Stimulated activated CD8-positive, alpha-beta memory T cell treated with anti-CD3 and anti-CD28 coated beads, Interleukin-15, amount 100 ng/mL, for 4 hours (primary cell): ENCODE measurements at regions not wholly inside any gene's neighbourhood (a gene's known extent, or its start where the extent isn't known, plus 50 kb on each side); places are given as distances from the start of the nearest gene placed in this dataset.
"Not testable (repeated sequence)": the region's sequence is repeated elsewhere in the genome, so short reads cannot be mapped to it uniquely, and the experiment has no call there.

Experiments used
- DNase-seq, 2 donors: peaks; one replicate each; pipeline ENCODE4 v3.0.0-alpha.2; 2020; ENCODE audit warnings: low read depth in 2 of 2

DNA sequence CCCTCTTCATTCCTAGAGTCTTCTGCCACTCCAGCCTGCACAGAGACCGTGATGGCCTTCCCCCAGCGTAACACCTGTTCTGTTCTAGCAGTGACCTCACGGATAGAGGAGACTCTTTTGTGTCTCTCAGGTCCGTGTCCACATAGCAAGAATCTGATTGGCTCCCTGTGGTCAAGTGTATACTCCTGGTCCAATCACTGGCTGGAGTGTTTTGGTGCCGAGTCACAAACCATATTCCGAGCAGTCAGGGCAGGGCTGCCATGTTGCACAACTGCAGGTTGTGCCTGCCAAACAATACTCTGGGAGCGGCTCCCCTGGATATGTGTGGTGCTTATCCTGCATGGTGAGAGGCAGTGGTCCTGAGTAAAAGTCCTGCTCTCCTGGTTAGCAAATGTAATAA is 402.4 kb downstream of the KCNRG start:
- no peak for DNase-seq

DNA sequence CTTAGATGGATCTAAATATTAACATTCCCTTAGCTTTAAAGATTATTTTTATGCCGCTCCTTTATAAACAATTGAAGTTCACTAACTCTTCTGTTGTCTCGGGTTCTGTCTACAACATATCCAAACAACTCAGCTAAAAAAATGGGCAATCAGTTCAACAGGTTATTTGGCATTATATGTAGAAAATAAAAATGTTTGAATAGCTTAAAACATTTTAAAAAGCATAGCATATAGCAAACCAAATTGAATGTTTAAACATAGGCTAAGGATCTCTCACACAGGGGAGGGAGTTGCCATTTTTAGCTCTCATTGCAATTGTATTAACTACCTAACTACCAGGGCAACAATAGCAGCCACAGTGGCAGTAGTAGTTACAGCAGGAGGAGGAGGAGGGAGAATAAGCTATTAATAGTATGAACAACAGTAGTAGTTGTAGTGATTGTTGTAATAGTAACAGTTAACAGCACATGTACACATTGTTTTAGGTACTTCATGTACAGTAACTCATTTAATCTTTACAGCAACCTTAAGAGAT is 404.2 kb downstream of the KCNRG start:
- no peak for DNase-seq

DNA sequence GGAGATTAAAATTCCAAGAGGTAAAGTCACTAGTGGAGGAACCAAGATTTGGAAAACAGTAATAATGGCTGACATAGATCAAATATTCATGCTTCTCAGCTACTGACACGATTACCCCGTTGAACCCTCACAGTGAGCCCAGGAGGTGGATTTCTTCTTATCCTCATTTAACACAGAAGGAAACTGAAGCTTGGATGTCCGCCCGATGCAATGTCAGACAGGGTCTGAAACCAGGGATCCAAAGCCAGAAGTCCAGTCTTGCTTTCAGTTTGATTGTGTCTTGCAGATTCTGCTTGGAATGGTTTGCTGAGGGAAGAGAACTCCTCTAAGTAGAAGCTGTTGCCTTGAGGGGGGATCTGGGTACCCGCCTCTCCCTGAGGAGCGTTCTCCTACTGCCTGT is 404.7 kb downstream of the KCNRG start:
- no peak for DNase-seq

DNA sequence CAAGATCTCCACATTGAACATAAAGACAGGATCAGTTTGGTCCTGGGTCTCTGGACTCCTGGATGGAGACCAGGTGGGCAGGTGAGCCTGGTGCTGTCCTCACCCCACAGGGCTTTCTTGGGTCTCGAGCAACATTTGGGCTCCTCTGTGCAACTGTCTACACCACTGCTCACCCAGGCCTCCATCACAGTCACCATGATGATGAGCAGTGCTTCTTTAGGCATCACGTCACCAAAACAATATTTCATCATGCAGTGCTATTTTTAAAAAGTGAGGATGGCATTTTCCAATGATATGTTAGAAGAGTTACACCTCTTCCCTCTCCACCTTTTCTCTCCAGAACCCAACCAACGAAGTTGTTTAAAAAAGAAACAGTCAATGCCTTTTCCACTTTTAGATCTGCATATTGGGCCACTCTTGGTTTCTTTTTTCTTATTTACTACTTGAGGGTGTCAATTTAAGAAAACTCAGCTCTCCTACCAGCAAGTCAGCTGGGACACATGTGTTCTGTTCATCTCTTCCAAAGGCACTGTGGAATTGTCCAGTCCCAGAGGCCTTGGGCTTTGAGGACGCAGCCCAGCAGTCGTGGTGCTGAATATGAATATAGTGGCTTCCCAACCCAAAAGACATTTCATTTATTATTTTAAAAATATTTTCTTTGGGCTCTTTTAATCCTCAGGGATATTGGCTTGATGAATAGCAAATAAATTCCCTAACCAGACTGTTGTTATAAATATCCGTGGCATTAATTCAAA is 405.7 kb downstream of the KCNRG start:
- no peak for DNase-seq

DNA sequence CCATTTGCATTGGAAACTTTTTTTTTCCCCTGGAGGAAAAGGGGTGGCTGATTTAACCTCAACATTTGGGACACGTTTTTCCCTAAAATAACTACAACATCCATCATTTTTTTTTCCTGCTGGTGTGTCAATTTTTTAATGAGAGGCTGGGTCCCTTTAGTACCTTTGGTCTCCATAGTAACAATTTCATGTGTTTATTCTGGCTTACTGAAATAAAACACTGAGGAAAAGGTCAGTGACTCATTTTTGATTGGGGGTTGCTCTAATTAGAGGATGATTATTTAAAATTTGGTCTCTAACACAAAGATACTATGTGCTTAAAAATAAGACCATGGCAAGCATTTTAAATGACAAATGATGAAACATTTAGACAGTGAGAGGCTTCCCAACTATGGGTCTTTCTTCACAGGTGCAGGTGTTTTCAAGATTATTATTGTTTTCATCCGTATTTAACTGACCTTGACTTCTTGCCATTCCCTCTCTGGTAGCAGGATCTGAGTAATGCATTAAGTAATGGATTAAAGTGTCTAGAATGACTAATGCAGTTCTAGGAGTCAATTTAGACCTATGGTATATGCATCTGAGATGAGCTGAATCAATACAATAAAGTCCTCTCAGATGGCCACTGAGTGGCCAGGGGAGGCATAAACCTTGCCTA is 406.4 kb downstream of the KCNRG start:
- no peak for DNase-seq

DNA sequence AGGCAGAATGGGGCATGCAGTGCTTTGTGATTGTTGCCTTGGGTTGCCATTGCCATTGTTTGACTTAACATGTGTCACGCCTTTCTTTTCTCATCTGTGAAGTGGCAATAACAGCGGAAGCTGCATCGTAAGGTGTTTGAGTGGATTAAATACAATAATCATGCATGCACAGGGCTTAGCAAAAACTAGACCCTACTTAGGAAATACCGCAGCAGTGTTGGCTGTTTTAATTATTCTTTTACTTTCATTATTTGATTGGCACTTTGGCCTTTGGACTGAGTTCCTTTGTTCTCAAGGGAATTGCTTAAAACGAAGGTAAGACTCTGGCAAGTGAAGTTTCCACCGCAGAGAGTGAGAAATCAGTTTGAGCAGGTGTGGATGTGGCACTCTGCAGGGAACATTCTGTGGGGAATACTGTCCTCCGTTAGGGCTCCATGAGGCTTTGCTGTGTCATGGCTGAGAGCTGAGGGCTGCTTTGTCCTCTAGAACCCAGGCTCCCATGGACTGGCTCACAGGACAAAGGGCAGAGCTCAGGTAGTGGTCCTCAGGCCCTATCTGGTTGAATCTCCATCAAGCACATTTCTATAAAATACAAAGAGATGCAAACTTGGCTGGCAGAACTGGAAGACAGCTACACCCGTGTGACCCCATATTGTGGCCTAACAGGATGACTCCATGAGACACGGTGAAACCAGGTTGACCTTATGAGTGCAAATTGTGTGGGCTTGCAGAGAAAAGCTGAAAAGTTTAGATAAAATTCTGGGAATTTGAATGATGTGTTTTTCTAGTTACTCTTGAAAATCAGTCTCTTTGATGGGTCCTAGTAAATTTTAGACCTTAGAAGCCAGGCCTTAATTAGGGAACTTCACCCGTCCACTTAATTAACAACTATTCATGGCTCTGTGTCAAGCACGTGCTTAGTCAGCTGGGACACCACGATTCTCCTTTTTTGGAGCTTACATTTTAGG is 407.2 kb downstream of the KCNRG start:
- no peak for DNase-seq

DNA sequence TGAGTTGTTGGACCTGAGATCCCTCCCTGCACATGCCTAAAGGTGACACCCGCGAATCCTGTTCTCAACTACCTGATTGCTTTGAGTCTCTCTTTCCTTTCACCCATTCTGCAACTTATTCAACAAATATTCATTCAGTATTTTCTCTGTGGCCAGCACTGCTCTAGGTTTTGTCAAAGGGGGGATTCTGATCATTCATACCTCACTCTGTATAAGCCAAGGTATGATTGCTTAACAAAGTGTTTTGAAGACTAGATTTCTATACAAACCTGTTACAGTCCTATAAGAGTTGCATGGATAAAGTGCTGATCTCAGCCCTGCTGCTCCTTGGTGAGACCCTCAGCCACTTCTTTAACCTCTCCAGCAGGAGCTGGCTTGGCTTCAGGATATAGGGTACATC is 409.7 kb downstream of the KCNRG start:
- DNase-seq = no peak

DNA sequence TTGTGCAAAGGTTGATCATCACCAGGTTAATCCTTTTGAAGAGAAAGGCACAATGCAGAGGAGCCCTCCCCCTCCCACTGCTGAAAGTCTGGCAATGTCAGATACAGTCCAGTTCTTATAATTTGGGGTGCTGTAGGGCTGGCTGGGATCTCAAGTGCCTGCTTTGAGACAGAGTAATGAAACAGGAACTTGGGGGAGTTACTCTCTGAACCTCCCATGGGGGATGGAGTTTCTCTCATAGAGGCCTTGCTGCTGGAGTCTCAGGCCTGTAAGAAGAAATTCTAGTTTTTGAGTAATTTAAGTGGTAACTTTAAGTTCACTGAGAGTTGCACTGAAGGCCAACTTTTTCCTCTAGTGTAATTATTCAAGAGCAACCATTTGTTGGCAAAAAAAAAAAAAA is 410.5 kb downstream of the KCNRG start:
- no peak for DNase-seq

DNA sequence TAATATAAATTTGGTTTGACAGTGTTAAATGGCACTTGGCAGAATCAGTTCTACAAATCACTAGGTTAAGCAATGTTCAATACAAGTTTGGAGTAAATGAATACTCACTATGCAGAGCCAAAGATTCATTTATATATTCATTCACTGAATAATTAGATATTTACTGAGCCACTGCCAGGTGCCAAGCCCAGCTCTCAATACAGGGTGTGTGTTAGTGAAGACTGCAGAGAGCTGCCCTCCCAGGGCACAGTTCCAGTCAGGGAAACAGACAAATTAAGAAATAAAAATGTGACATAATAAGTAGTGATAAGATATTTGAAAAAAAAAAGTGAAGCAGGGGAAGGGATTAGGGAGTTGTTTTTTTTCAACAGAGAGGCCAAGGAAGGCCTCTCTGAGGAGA is 411.7 kb downstream of the KCNRG start:
- DNase-seq = no peak

DNA sequence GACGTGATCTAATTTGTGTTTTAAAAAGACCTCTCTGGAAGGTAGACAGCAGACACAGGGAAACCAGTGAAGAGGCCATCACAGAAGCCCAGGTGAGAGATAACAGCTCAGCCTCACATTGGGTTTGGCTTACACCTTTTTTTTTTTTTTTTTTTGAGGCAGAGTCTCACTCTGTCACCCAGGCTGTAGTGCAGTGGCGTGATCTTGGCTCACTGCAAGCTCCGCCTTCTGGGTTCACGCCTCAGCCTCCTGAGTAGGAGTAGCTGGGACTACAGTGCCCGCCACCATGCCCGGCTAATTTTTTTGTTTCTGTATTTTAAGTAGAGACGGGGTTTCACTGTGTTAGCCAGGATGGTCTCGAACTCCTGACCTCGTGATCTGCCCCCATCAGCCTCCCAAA is 412.3 kb downstream of the KCNRG start:
- not testable (repeated sequence) for DNase-seq

DNA sequence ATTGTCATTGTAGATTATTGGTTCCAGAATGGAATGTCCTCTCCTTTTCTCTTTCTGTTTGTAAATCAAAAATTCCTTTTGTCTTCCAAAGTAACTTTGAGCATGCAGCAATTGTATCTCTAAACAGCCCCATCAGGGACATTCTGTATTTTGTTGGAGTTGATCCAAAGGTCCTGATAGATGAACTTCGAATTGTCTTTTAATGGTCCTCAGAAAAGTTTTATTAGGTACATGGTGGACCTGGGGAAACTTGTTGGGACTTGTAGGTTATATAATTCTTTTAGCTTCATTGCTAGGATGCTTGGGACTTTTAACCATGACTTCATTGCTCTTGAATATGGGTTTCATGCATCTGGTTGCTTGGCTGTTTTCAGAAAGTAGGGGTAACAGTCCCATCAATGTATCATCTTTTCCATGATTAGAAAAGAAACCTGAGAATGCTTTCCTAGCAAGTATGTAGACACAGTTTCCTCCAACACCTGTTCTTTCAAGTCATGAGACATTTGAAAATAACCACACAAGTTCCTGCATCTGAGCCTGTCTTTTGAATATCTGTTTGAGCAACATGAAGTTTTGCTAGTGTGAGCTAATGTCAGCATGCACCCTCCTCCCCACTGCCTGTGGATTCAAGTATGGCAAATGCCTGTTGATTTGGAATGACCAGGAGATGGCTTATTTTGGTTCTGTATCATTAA is 413.1 kb downstream of the KCNRG start:
- no peak for DNase-seq

DNA sequence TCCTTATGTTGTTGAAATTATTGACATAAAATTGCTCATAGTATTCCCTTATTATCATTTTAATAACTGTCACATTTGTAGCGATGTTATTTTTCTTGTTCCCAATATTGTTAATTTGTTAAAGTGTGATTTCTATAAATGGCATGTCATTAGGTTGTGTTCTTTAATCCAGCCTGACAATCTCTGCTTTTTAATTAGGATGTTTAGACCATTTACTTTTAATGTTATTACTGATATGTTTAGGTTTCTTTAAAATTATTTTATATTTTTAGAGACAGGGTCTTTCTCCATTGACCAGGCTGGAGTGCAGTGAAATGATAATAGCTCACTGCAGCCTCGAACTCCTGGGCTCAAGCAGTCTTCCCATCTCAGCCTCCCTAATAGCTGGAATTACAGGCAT is 408.5 kb downstream of the DLEU7 start:
- no peak for DNase-seq

DNA sequence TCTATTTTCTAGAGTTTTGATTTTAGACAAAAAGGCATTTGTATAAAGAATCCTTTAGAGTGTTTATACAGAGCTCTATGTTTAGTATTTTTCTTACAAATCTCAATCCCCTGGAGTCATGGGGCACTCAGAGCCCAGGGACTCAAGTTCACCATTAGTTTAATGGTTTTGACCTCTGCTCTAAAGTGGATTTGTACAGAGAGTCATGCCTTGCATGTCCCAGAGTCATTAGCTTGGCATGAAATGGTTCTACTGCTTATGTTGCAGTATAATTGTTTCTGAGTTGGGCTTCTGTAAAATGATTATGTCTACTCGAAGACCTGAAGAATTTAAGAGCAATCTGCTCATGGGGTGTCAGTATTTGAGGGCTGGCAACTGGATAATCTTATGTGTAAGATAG is 406.2 kb downstream of the DLEU7 start:
- no peak for DNase-seq

DNA sequence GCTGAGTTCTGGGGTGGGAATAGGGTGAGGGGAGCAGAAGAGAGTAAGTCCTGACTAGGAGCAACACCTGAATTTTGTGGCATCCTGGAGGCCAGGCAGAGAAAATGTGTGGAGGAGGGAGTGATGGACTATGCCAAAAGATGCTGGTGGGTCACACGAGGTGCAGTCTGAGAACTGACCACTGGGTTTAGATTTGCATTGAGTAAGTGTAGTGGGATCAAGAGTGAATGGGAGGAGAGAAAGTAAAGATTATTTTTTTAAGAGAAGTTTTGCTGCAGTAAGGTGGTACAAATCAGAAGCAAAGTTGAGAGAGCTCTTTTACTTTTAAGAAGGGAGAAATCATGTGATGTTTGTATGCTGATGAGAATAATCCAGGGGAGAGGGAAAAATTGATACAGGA is 405.1 kb downstream of the DLEU7 start:
- no peak for DNase-seq

DNA sequence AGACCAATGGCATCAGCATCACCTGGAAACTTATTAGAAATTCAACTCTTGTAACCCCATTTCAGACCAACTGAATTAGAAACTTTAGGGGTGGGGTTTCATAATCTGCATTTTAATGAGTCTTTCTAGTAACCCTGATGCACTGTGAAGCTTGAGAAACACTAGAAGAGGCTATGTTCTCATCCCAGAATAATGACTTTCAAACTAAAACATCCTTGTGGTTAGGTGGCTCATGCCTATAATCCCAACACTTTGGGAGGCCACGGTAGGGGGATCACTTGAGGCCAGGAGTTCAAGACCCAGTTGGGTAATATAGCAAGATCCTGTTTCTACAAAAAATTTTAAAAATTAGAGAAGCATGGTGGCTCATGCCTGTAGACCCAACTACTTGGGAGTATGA is 402.4 kb downstream of the DLEU7 start:
- no peak for DNase-seq

DNA sequence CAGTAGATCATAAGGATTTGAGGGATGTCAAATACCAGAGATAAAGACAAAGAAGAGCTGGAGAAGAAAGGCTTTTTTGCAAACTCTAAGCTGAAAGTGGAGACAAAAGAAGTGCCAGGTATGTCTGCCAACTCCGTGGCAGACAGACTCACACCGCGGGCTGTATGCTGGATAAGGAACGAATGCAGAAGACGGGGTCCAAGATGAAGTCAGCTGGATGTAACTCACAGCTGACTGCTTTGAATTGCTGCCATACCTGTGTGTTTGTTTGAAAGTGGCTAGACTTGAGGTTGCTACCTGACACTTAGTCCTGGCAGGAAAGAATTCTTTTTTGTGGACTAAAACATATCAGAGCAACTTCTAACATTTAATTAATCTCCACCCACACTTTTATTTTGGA is 398.8 kb downstream of the DLEU7 start:
- DNase-seq = no peak

DNA sequence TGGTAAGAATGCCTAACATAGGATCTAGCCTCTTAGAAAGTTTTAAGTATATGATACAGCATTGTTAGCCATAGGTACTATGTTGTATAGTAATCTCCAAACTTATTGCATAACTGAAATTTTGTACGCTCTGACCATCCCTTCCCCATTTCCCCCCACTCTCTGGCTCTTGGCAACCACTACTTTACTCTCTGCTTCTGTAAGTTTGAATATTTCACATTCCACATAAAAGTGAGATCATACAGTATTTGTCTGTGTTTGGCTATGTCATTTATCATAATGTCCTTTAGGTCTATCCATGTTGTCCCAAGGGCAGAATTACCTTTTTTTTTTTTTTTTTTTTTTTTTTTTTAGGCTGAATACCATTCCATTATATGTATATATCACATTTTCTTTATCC is 396.9 kb downstream of the DLEU7 start:
- DNase-seq = no peak

DNA sequence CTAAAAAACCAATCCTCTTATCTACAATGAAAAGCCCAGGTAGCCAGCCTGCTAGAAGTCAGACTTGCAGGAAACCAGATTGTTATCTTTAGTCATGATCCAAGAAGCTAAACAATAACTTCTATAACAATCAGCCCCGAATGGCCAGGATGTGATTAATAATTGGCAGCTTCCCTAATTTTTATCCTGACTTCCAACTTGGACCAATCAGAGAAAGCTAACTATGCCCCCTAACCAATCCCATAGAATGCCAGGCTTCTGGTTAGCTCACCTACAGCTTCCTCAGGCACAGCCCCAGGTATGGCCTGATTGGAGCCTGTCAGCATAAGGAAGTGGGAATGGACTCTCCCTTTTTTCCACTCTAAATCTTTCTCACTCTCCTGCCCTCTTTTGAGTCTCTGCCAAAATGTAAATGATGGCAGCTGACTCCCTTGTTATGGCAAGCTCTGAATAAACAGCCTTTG is 394.9 kb downstream of the DLEU7 start:
- no peak for DNase-seq

DNA sequence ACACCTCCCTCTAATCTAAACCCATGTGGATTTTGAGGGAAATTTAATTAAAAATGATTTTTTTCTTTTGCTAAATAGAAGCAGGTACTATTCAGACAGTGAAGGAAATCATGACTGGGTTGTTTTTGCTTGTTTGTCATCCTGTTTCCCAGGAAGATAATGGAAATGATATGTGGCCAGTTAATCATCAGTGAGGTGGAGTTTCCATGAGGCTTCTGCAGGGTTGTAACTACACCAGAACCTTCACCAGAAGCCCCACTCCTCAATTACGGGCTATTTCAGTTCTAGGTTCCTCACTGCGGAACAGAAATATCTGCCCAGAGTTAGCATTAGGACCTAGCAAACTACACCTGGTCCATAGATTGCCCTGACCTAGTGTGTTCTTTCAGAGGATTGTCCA is 394.0 kb downstream of the DLEU7 start:
- no peak for DNase-seq

DNA sequence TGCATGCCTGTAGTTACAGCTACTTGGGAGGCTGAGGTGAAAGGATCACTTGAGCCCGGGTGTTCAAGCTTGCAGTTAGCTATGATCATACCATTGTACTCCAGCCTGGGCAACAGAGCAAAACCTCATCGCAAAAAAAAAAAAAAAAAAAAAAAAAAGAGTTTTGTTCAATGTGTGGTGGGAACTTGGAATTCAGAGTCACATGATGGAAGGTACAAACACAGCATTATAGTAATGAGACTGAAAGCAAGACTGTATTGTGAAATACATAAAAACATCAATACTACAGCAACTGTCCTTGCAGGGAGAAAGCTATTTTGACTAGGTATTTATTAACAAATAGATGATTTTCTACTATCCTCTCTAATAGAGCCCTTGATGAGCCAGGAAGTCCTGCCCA is 393.2 kb downstream of the DLEU7 start:
- no peak for DNase-seq

DNA sequence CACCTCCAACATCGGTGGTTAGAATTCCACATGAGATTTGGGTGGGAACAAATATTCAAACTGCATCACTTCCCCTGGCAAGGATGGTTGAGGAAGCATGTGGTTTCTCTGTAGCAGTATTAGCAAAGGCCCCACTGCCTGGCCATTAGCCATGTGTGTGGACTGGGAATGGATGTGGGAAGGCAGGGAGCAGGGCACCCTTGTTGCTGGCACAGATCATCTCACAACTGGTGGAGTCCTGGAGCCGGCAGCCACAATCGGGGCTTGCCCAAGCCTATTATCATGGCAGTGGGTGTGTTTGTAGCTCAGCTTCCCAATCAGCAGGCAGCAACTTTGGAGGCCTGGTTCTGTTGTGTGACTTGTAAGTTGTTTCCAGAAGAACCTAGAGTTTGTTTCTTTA is 391.9 kb downstream of the DLEU7 start:
- DNase-seq = no peak

DNA sequence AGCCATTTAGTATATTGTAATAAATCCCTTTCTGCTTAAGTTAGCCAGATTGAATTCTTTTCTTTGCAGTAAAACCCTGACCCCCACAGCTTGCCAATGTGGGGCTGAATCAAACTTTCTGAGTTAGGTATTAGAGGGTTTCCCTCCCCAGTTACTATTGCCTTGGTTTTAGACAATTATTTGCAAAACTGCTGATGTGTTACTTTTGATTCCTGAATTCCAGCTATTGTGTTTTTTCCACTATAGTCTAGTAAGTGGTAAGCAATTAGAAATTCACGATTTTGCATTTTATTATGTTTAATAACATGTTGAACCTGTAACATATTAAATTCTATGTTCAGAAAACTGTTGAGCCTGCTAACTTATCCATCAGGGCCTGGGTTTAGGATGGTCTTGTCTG is 391.5 kb downstream of the DLEU7 start:
- no peak for DNase-seq
